ENCODE measurements at regions not wholly inside any gene's neighbourhood (a gene's known extent, or its start where the extent isn't known, plus 50 kb on each side); places are given as distances from the start of the nearest gene placed in this dataset.
"Not testable (repeated sequence)": the region's sequence is repeated elsewhere in the genome, so short reads cannot be mapped to it uniquely, and the experiment has no call there.

- DNase-seq, result no peak
Measured at GRCh38 chr1:22320587-22321344, 130.9 kb upstream of the ZBTB40 start.

GRCh38 chr1:22321917-22322316 is 129.7 kb upstream of the ZBTB40 start:
- DNase-seq, result no peak

DNA sequence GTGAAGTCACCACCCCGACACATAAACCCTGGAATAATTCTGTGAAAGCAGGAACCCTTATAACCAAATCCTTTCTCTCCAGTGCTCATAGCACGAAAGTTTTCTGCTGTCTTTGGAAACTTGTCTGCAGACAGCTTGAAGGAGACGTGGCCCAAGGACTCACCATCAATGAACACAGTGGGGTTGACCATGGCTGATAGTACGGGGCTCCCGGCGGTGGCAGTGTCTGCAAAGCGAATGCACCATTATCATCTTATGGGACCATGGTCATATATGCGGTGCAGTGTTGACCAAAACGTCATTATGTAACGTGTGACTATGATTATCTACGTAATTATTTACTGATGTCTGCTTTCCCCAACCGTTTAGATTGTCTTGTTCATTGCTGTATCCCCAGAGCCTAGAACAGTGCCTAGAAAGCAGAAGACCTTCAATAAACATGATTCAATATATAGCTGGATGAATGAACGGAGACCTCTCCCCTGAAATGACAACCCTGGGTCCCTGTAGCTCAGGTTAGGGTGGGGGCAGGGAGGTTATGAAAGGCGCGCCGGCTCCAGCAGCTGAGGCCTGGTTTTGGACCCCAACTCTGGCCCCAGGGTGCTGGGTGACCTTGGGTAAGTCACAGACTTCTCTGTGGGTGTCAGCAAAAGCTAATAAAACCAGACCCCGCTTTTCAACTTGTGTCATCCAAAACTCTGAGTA is 128.4 kb upstream of the ZBTB40 start:
- DNase-seq, result no peak

DNA sequence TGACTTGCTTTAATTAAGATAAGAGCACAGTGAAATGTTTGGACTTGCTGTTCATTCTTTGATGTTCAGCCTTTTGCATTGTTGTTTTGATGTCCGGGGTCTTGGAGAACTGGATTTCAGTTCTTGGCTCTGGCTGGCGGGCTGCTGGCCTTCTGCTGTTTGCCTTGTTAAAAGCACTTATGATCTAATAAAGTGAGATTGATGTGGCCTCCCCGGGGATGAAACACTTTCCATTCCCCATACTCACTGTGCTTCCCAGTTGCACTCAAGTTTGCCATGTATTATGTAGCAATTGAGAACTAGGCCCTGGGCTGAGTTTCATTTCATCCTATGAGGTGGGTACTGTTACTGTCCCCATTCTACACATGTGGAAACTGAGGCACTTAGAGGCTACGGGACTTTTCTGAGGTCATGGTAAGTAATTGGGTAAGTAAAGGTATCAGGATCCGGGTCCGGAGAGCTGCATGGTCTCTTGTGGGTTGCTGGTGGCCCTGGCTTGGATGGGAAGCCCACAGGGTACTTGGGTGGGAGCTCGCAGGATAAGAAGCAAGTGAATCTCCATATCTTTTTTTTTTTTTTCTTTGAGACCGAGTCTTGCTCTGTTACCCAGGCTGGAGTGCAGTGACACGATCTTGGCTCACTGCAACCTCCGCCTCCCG is 127.7 kb upstream of the ZBTB40 start:
- no peak for DNase-seq

DNA sequence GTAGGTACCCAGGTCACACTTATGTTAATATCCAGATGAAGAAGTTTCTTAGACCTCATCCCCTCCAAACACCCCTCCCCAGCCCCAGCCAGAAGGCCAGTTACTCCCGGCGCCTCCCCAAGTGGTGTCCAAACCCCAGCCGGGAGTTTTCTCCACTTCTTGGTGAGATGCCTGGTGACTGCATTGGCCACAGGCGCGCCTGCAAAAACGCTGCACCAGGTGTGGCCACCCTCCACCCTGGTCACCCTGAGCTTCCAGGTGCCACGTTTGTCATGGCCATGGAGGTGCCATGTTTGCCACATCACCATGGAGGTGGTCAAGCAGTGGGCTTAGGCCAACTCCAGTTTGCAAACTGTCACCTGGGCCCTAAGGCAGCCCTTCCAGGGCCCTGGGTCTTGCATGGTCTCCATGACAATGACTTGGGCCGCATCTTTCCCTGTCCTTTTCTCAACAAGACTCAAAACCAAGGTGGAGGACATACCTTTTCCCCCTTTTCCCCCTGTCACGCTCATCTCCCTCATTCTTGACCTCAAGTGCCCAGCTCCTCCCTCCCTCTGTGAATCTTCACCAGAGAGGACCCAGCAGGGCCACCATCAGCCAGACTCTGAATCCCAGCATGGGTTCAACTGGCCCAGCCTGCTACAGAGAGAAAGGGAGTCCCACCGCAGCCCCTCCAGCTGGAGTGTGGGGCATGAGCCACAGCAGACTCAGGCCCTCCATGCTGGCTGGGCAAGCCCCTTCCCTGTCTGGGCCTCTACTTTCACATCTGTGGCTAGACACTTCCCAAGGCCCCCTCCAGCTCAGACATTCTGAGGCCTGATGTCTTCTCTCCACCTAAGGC is 125.9 kb upstream of the ZBTB40 start:
- DNase-seq, result no peak

DNA sequence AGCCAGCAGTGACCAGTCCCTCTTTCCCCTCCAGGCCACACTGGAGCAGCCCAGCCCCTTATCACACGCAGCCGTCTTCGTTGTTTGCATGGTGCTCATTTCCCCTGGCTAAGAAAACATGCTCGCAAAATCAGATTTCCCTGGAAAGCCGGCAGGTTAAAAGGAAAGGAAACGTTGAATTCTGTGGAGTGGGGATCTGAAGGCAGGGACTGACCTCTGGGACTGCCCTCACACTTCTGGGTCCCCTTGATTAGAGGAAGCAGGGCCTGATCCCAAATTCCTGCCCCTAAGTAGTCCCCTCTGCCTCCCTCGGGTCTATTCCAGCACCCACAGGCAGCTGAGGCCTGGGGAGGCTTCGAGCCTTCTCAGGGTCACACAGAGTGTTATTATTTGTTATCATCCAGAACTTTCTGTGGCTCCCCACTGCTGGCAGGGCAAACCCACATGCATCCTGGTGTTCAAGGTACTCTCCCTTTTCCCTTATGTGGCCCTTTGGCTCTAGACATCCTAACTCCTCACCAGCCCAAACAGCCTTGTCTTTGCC is 125.2 kb upstream of the ZBTB40 start:
- no peak for DNase-seq

DNA sequence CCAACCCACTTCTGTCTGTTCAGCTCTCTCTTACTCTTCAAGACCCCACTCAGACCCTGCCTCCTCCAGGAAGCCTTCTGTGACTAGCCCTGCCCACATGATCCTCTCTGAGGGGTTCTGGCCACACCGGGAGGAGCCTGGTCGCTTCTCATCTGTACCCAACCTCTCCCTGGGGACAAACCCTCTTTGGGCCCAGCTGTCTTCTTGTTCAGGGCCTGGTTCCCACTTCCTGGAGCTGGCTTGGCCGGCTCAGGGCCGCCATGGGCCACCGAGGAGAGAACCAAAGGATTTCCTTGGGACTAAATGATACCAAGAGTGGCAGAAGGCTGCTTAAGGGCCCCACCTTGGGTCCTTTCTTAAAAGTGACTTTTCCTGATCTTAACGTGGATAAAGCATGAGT is 124.7 kb upstream of the ZBTB40 start:
- DNase-seq, result no peak

DNA sequence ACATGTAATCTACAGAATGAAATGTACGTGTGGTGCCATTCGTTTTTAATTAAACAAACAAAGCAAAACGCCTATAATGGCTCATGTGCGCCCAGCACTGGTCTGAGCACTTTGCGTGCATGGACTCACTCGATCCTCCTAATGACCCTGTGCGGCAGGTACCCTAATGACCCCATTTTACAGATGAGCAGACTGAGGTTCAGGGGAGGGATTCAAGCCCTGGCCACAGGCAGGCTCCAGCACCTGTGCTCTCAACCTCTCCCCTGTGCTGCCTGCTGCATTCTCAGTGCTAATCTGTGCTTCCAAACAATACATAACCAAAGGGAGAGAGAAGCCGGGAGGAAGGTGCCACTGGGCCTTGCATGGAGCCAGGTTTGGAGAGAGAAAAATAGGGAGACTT is 124.2 kb upstream of the ZBTB40 start:
- DNase-seq, result no peak

- DNase-seq, result no peak
Measured at GRCh38 chr1:22328331-22329147, 123.1 kb upstream of the ZBTB40 start.

- no peak for DNase-seq
Measured at GRCh38 chr1:22329148-22329515, 122.5 kb upstream of the ZBTB40 start.

- DNase-seq, result no peak
Measured at GRCh38 chr1:22330092-22330759, 121.4 kb upstream of the ZBTB40 start.

DNA sequence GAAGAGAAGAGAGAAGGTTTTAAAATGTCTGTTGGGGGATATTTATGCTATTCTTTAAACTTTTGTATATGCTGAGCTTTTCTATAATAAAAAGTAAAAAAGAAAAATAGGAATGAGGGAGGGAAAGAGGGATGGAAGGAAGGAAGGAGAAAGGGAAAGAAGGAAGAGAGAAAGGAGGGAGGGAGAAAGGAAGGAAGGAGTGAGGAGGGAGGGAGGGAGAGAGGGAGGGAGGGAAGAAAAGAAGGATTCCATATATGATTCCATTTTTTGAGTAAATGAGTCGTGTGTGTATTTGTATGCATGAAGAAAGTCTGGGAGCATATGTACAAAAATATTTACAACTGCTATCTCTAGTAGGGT is 120.9 kb upstream of the ZBTB40 start:
- DNase-seq, result no peak

DNA sequence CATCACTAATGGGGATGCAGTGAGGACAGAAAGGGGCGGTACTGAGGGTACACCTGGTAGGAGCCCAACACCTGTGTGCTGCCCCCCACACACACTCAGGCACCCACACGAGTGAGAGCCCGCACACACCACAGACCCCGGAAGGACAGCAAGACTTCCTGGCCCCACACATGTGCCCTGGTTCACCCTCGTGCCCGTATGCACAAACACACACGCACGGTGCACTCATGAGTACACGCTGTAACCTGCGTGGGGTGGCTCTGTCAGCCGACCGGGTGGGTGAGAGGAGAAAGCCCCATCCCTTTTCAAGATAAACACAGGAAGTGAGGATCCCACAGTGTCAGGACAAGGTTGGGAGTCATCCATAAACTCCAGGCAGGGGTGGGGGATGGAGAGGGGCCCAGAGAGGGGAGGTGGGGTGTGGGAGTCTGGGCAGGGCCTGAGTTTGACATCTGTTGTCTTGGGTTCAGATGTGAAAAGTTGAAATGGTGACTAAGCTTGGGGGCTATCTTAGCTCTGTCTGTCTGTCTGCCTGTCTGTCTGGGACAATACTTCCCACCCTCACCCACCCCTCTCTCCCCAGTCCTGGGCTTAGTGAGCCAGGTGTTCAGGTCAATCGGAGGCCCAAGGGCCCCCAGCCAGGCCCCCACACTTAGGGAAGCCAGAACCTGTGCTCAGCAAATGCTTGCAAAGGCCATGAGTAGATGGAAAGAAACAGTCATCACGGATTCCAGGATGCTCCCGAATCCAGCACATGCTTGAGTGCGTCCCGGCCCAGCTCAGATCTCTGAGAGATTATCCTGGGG is 119.8 kb upstream of the ZBTB40 start:
- no peak for DNase-seq

DNA sequence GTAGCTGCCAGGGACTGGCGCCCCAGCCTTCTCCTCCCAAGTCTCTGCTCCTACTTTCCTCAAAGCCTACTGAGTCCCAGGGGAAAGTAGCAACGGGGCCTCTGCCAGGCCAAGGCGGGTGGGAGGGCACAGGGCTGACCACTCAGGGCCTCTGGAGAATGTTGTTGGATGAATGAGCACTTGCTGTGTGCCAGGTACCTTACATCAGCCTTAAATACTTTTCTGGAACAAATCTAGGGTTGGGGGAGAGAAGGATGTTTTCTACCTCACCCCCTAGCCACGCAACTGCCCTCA is 119.3 kb upstream of the ZBTB40 start:
- DNase-seq, result no peak

GRCh38 chr1:22332795-22333499 is 118.7 kb upstream of the ZBTB40 start:
- no peak for DNase-seq

DNA sequence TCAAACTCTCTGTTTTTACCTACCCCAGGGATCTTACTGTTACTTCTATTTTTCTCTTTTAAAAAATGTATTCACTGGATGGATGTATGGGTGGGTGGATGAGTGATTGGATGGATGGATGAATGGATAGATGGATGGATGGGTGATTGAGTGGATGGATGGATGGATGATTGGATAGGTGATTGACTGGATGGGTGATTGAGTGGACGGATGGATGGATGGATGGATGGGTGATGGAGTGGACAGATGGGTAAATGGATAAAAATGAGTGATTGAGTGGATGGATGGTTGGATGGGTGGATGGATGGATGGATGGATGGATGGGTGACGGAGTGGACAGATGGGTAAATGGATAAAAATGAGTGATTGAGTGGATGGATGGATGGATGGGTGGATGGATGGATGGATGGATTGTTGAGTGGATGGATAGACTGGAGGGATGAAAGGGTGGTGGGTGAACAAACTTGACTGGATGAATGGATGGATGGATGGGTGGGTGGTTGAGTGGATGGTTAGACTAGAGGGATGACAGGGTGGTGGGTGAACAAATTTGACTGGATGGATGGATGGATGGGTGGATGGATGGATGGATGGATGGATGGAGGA is 118.0 kb upstream of the ZBTB40 start:
- DNase-seq, result no peak

DNA sequence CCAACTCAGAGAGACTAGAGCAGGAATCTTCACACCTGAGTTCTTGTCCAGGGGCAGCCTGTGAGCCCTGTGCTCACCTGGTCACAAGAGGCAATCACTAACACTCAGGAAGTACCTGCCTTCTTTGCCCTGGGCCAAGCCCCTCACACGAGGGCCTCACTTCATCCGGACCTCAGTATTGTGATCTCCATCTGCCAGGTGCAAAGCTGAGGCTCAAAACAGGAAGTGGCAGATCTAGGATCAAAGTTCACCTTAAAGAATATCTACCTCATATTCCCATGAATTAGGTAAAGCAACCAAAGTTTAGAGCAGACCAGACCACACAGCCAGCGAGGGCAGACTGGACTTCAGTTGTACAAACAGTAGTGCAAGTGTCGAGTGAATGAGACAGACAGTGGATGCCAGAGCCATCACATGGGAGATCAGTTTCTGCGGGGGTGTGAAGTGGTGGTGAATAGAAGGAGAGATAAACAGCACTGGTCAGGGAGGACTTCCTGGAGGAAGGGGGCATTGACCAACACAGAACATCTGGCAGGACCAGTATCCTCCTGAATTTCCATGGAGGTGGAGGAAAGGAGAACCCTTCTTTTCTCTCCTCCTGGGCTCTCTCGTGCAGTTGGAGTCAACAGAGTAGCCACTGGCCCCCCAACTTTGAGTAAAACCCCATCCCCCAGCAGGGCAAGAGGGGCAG is 116.6 kb upstream of the ZBTB40 start:
- no peak for DNase-seq

DNA sequence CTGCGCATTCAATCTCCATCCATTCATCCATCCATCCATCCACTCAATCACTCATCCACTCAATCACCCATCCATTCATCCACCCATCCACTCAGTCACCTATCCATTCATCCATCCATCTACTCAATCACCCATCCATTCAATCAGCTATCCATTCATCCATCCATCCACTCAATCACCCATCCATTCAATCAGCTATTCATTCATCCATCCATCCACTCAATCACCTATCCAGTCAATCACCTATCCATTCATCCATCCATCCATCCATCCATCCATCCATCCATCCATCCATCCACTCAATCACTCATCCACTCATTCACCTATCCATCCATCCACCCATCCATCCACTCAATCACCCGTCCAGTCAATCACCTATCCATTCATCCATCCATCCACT is 115.4 kb upstream of the ZBTB40 start:
- DNase-seq, result not testable (repeated sequence)
